ENCODE measurements at regions not wholly inside any gene's neighbourhood (a gene's known extent, or its start where the extent isn't known, plus 50 kb on each side); places are given as distances from the start of the nearest gene placed in this dataset.
A peak's percentile ranks its signal among the peaks of the same experiment; 100 is the strongest.

DNA sequence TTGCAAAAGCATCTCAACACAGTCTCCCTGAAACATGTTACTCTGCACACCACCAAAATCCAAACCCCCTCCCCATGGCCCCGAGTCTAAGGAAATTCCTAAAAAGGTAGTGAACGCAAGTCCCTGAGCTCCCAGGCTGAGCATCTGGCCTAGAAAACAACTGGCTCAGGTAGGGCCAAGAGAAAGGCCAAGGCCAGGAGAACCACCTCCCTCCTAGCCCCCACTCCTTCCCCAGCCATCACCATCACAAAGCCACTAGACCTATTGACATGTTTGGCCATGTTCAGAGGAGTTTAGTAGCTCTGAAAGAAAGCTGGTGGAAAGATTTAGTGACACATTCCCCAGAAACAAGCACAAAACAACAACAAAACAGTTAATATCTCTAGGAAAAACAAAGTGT lies 220.0 kb upstream of the PSMD7 start:
- peaks cover 2% of the 10 kb centered on the region for H3K9me3 ChIP-seq (ENCODE audit: control insufficient read depth, low read depth, low read length)
- H3K4me1 ChIP-seq (ENCODE audit: control insufficient read depth, insufficient read depth, low read length) = no peaks in the 10 kb centered on the region
- H3K36me3 ChIP-seq (ENCODE audit: control insufficient read depth, insufficient read depth, low read length) = no peaks in the 10 kb centered on the region
- H3K4me3 ChIP-seq (ENCODE audit: low read length) = no peak overlapping the region
- H3K27me3 ChIP-seq (ENCODE audit: control insufficient read depth, insufficient read depth, low read length) = no peaks in the 10 kb centered on the region
- WGBS (ENCODE audit: insufficient coverage, low lambda C conversion rate) = no CpG with 5 or more reads among the region's 2 CpGs
- no peak overlapping the region for H3K27ac ChIP-seq (ENCODE audit: low read length)
- no peak for DNase-seq

DNA sequence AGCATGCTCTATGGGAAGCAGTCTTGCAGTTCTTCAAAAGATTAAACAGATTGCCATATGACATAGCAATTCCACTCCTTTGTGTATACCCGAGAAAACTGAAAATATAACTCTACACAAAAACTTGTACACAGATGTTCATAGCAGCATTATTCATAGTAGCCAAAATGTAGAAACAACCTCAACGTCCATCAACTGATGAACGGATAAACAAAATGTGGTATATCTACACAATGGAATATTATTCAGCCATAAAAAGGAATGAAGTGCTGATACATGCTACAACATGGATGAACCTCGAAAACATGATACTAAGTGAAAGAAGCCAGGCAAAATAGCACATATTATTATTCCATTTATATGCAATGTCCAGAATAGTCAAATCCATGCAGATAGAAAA lies 221.2 kb upstream of the PSMD7 start:
- no peaks in the 10 kb centered on the region for H3K36me3 ChIP-seq (ENCODE audit: control insufficient read depth, insufficient read depth, low read length)
- WGBS (ENCODE audit: insufficient coverage, low lambda C conversion rate) = no CpG with 5 or more reads among the region's 4 CpGs
- no peak overlapping the region for H3K27ac ChIP-seq (ENCODE audit: low read length)

DNA sequence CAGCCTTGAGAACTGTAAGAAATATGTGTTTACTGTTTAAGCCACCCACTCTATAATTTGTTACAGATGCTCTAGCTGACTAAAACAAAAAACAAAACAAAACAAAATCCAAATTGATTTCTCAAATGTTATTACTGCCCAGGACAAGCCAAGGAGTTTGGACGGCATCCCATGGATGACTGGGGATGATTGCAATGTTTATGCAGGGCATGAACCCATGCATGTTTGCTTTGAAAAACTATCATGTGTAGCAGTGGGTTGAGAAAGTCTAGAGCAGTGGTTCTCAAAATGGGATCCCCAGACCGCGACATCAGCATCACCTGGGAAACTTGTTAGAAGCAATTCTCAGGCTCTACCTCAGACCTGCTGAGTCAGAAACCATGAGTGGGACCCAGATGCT lies 223.2 kb upstream of the PSMD7 start:
- no peak overlapping the region for H3K4me3 ChIP-seq (ENCODE audit: low read length)
- no peak overlapping the region for H3K27ac ChIP-seq (ENCODE audit: low read length)
- H3K4me1 ChIP-seq (ENCODE audit: control insufficient read depth, insufficient read depth, low read length) = no peaks in the 10 kb centered on the region
- WGBS (ENCODE audit: insufficient coverage, low lambda C conversion rate) = no CpG with 5 or more reads among the region's 3 CpGs
- no peaks in the 10 kb centered on the region for H3K36me3 ChIP-seq (ENCODE audit: control insufficient read depth, insufficient read depth, low read length)
- H3K9me3 ChIP-seq (ENCODE audit: control insufficient read depth, low read depth, low read length) = peaks cover 2% of the 10 kb centered on the region
- DNase-seq = no peak
- H3K27me3 ChIP-seq (ENCODE audit: control insufficient read depth, insufficient read depth, low read length) = no peaks in the 10 kb centered on the region

More for the DNA sequence above, 221.2 kb upstream of the PSMD7 start:
- Histone ChIP-seq H3K9me3 (ENCODE audit: control insufficient read depth, low read depth, low read length) (peaks cover 2% of the 10 kb centered on the region), H3K4me3 (ENCODE audit: low read length) (no peak overlapping the region), H3K4me1 (ENCODE audit: control insufficient read depth, insufficient read depth, low read length) (no peaks in the 10 kb centered on the region), H3K27me3 (ENCODE audit: control insufficient read depth, insufficient read depth, low read length) (no peaks in the 10 kb centered on the region)
- DNase-seq = no peak

- no peaks in the 10 kb centered on the region for H3K27me3 ChIP-seq (ENCODE audit: control insufficient read depth, insufficient read depth, low read length)
- H3K4me3 ChIP-seq (ENCODE audit: low read length) = no peak overlapping the region
- peaks cover 2% of the 10 kb centered on the region for H3K9me3 ChIP-seq (ENCODE audit: control insufficient read depth, low read depth, low read length)
- H3K4me1 ChIP-seq (ENCODE audit: control insufficient read depth, insufficient read depth, low read length) = no peaks in the 10 kb centered on the region
- H3K36me3 ChIP-seq (ENCODE audit: control insufficient read depth, insufficient read depth, low read length) = no peaks in the 10 kb centered on the region
- no CpG with 5 or more reads among the region's 8 CpGs for WGBS (ENCODE audit: insufficient coverage, low lambda C conversion rate)
- DNase-seq = no peak
- no peak overlapping the region for H3K27ac ChIP-seq (ENCODE audit: low read length)
Measured at GRCh38 chr16:74071996-74072535, 224.5 kb upstream of the PSMD7 start.

DNA sequence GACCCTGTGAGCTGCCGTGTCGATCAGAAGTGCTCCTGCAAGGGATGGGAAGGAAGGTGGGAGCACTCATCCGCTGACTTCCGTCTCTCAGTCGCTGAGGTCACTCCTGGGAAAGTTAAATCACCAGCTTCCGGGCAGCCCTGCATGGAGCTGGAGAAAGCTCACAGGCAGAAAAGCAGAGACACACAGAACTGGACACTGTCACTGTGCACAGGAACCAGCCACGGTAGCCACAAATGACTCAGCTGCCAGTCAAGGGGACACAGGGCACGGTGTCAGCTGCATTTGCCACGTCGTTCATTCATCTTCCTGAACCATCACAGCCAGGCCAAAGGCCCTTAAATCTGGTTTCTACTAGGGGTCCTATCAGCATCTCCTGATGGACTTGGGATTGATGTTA lies 226.4 kb upstream of the PSMD7 start:
- WGBS (ENCODE audit: insufficient coverage, low lambda C conversion rate) = no CpG with 5 or more reads among the region's 10 CpGs
- Histone ChIP-seq H3K4me3 (ENCODE audit: low read length) (no peak overlapping the region), H3K27me3 (ENCODE audit: control insufficient read depth, insufficient read depth, low read length) (no peaks in the 10 kb centered on the region), H3K4me1 (ENCODE audit: control insufficient read depth, insufficient read depth, low read length) (no peaks in the 10 kb centered on the region), H3K36me3 (ENCODE audit: control insufficient read depth, insufficient read depth, low read length) (no peaks in the 10 kb centered on the region), H3K9me3 (ENCODE audit: control insufficient read depth, low read depth, low read length) (no peaks in the 10 kb centered on the region), H3K27ac (ENCODE audit: low read length) (no peak overlapping the region)
- DNase-seq = no peak

DNA sequence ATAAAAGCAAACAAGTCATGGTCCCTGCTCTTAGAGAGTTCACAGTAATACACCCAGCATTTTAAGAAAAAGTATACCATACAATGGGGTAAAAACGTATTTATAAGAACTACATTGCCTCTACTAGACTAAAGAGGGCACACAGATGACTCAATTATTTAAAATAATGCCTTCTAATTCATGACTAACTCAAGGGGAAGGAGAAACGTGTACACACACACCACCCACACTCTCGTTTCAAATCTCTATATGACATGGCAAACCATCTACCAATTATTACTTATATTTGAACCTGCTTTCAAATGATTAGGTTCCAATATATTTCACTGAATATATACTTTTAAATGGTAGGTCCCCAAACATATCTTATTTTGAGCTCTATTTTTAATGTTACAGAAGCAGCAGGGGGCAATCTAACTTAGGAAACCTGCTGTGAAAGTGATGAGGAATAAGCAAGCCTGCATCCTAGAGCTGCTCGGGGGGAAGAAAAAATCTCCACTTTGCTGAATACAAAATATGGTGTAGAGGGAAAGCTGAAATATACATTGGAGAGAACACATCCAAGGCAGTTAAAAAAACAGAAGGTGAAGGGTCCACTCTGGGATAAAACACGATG lies 232.4 kb upstream of the PSMD7 start:
- Histone ChIP-seq H3K9me3 (ENCODE audit: control insufficient read depth, low read depth, low read length) (no peaks in the 10 kb centered on the region), H3K4me3 (ENCODE audit: low read length) (no peak overlapping the region), H3K27me3 (ENCODE audit: control insufficient read depth, insufficient read depth, low read length) (no peaks in the 10 kb centered on the region), H3K27ac (ENCODE audit: low read length) (no peak overlapping the region), H3K36me3 (ENCODE audit: control insufficient read depth, insufficient read depth, low read length) (no peaks in the 10 kb centered on the region), H3K4me1 (ENCODE audit: control insufficient read depth, insufficient read depth, low read length) (no peaks in the 10 kb centered on the region)
- no peak for DNase-seq
- WGBS (ENCODE audit: insufficient coverage, low lambda C conversion rate) = 80% methylated on average over 2 of the region's 5 CpGs

DNA sequence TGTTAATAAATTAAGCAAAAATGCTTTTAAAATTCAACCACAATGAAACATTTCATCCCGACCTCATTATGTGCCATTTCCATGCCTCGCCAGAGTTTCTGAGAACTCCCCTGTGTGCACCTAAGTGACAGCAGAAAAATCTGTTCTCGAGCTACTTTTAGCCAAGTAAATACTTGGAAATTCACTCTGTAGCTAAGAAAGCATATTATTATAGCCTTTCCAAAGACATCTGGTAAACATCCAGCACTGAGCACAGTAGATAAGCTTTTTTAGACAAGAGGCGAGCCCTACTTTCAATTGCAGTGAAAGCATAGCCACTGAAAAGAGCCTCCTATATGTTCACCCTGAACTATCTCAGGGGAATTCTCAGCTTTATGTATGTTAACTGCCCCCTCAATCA lies 242.8 kb upstream of the PSMD7 start:
- H3K27me3 ChIP-seq (ENCODE audit: control insufficient read depth, insufficient read depth, low read length) = no peaks in the 10 kb centered on the region
- WGBS (ENCODE audit: insufficient coverage, low lambda C conversion rate) = no CpG with 5 or more reads among the region's 4 CpGs
- DNase-seq = peak in 1 of 2 donors; percentile 2

GRCh38 chr16:74053312-74053711 lies 243.3 kb upstream of the PSMD7 start:
- H3K4me1 ChIP-seq (ENCODE audit: control insufficient read depth, insufficient read depth, low read length) = no peaks in the 10 kb centered on the region
- no peak for DNase-seq
- H3K36me3 ChIP-seq (ENCODE audit: control insufficient read depth, insufficient read depth, low read length) = no peaks in the 10 kb centered on the region
- H3K4me3 ChIP-seq (ENCODE audit: low read length) = no peak overlapping the region
- no peaks in the 10 kb centered on the region for H3K9me3 ChIP-seq (ENCODE audit: control insufficient read depth, low read depth, low read length)
- no peak overlapping the region for H3K27ac ChIP-seq (ENCODE audit: low read length)
- no CpG with 5 or more reads among the region's 1 CpG for WGBS (ENCODE audit: insufficient coverage, low lambda C conversion rate)
- no peaks in the 10 kb centered on the region for H3K27me3 ChIP-seq (ENCODE audit: control insufficient read depth, insufficient read depth, low read length)

More for the DNA sequence above, 242.8 kb upstream of the PSMD7 start:
- H3K9me3 ChIP-seq (ENCODE audit: control insufficient read depth, low read depth, low read length) = no peaks in the 10 kb centered on the region
- no peaks in the 10 kb centered on the region for H3K36me3 ChIP-seq (ENCODE audit: control insufficient read depth, insufficient read depth, low read length)
- H3K4me1 ChIP-seq (ENCODE audit: control insufficient read depth, insufficient read depth, low read length) = no peaks in the 10 kb centered on the region
- no peak overlapping the region for H3K4me3 ChIP-seq (ENCODE audit: low read length)
- H3K27ac ChIP-seq (ENCODE audit: low read length) = no peak overlapping the region

GRCh38 chr16:74052016-74052415 lies 244.6 kb upstream of the PSMD7 start:
- H3K4me3 ChIP-seq (ENCODE audit: low read length) = no peak overlapping the region
- no peaks in the 10 kb centered on the region for H3K4me1 ChIP-seq (ENCODE audit: control insufficient read depth, insufficient read depth, low read length)
- H3K36me3 ChIP-seq (ENCODE audit: control insufficient read depth, insufficient read depth, low read length) = no peaks in the 10 kb centered on the region
- DNase-seq = no peak
- H3K9me3 ChIP-seq (ENCODE audit: control insufficient read depth, low read depth, low read length) = no peaks in the 10 kb centered on the region
- no peaks in the 10 kb centered on the region for H3K27me3 ChIP-seq (ENCODE audit: control insufficient read depth, insufficient read depth, low read length)
- no peak overlapping the region for H3K27ac ChIP-seq (ENCODE audit: low read length)
- WGBS (ENCODE audit: insufficient coverage, low lambda C conversion rate) = no CpG with 5 or more reads among the region's 1 CpG

GRCh38 chr16:74049027-74049426 lies 247.6 kb upstream of the PSMD7 start:
- WGBS (ENCODE audit: insufficient coverage, low lambda C conversion rate) = no CpG with 5 or more reads among the region's 4 CpGs
- Histone ChIP-seq H3K4me3 (ENCODE audit: low read length) (no peak overlapping the region), H3K36me3 (ENCODE audit: control insufficient read depth, insufficient read depth, low read length) (no peaks in the 10 kb centered on the region), H3K27me3 (ENCODE audit: control insufficient read depth, insufficient read depth, low read length) (no peaks in the 10 kb centered on the region), H3K9me3 (ENCODE audit: control insufficient read depth, low read depth, low read length) (no peaks in the 10 kb centered on the region), H3K4me1 (ENCODE audit: control insufficient read depth, insufficient read depth, low read length) (no peaks in the 10 kb centered on the region), H3K27ac (ENCODE audit: low read length) (no peak overlapping the region)
- no peak for DNase-seq

DNA sequence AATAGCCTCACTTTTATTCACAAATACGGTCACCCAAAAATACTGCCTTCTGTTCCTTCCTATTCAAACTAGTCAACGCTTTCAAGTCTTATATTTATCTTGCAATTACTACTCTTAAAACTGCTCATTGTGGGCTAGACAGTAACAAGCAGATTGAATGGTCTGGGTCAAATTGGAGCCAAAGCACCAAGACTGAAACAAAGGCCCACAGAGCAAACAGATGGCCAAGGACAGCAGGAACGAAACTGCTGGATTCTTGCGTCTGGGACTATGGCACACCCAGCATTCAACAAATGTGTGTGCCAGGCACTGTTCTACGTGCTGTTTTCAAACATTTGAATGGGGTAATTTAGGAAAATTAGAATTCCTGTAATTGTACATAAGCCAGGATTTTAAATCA lies 250.1 kb upstream of the PSMD7 start:
- Histone ChIP-seq H3K36me3 (ENCODE audit: control insufficient read depth, insufficient read depth, low read length) (no peaks in the 10 kb centered on the region), H3K4me1 (ENCODE audit: control insufficient read depth, insufficient read depth, low read length) (no peaks in the 10 kb centered on the region), H3K4me3 (ENCODE audit: low read length) (no peak overlapping the region), H3K9me3 (ENCODE audit: control insufficient read depth, low read depth, low read length) (no peaks in the 10 kb centered on the region), H3K27ac (ENCODE audit: low read length) (no peak overlapping the region), H3K27me3 (ENCODE audit: control insufficient read depth, insufficient read depth, low read length) (no peaks in the 10 kb centered on the region)
- WGBS (ENCODE audit: insufficient coverage, low lambda C conversion rate) = 80% methylated on average over 1 of the region's 5 CpGs
- DNase-seq = no peak

Measured in large intestine (tissue), 3 donors.